ENCODE measurements at regions not wholly inside any gene's neighbourhood (a gene's known extent, or its start where the extent isn't known, plus 50 kb on each side); places are given as distances from the start of the nearest gene placed in this dataset.
"Not testable (repeated sequence)": the region's sequence is repeated elsewhere in the genome, so short reads cannot be mapped to it uniquely, and the experiment has no call there.

GRCh38 chr4:49140351-49140750, 154.3 kb downstream of the CWH43 start:
- H3K27ac Mint-ChIP-seq; ATAC-seq (replicated peaks): not testable (repeated sequence)
- H3K9me3 Mint-ChIP-seq, result peaks cover 39 to 49% of the 10 kb centered on the region in 2 donors

DNA sequence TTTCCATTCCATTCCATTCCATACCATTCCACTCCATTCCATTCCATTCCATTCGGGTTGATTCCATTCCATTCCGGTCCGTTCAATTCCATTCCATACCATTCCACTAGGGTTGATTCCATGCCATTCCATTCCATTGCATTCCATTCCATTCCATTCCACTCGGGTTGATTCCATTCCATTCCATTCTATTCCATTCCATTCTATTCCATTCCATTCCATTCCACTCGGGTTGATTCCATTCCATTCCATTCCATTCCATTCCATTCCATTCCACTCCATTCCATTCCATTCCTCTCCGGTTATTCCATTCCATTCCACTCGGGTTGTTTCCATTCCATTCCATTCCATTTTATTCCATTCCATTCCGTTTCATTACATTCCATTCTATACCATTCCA, 155.9 kb downstream of the CWH43 start:
- not testable (repeated sequence) for ATAC-seq (replicated peaks); H3K27me3 Mint-ChIP-seq; DNase-seq; H3K4me3 Mint-ChIP-seq; H3K4me1 Mint-ChIP-seq; H3K27ac Mint-ChIP-seq
- Mint-ChIP-seq H3K36me3 (peaks cover 22 to 39% of the 10 kb centered on the region in 2 donors), H3K9me3 (peaks cover 46 to 56% of the 10 kb centered on the region in 2 donors)

More at GRCh38 chr4:49140351-49140750, 154.3 kb downstream of the CWH43 start:
- H3K27me3 Mint-ChIP-seq, H3K4me3 Mint-ChIP-seq, DNase-seq, H3K4me1 Mint-ChIP-seq: not testable (repeated sequence)
- peaks cover 22 to 37% of the 10 kb centered on the region in 2 donors for H3K36me3 Mint-ChIP-seq

GRCh38 chr4:49147143-49147542, 161.1 kb downstream of the CWH43 start:
- not testable (repeated sequence) for H3K27ac Mint-ChIP-seq, DNase-seq, H3K4me3 Mint-ChIP-seq, H3K27me3 Mint-ChIP-seq, H3K4me1 Mint-ChIP-seq
- Mint-ChIP-seq H3K36me3 (peaks cover 32 to 45% of the 10 kb centered on the region in 2 donors), H3K9me3 (peaks cover 62 to 65% of the 10 kb centered on the region in 2 donors)
- peak; percentile 46 to 56 for ATAC-seq (replicated peaks)

- not testable (repeated sequence) for H3K4me1 Mint-ChIP-seq; H3K4me3 Mint-ChIP-seq; ATAC-seq (replicated peaks); H3K27me3 Mint-ChIP-seq; DNase-seq; H3K27ac Mint-ChIP-seq
- H3K36me3 Mint-ChIP-seq, result peaks cover 32 to 45% of the 10 kb centered on the region in 2 donors
- peaks cover 62 to 70% of the 10 kb centered on the region in 2 donors for H3K9me3 Mint-ChIP-seq
Observed at GRCh38 chr4:49147596-49147995, 161.5 kb downstream of the CWH43 start.

DNA sequence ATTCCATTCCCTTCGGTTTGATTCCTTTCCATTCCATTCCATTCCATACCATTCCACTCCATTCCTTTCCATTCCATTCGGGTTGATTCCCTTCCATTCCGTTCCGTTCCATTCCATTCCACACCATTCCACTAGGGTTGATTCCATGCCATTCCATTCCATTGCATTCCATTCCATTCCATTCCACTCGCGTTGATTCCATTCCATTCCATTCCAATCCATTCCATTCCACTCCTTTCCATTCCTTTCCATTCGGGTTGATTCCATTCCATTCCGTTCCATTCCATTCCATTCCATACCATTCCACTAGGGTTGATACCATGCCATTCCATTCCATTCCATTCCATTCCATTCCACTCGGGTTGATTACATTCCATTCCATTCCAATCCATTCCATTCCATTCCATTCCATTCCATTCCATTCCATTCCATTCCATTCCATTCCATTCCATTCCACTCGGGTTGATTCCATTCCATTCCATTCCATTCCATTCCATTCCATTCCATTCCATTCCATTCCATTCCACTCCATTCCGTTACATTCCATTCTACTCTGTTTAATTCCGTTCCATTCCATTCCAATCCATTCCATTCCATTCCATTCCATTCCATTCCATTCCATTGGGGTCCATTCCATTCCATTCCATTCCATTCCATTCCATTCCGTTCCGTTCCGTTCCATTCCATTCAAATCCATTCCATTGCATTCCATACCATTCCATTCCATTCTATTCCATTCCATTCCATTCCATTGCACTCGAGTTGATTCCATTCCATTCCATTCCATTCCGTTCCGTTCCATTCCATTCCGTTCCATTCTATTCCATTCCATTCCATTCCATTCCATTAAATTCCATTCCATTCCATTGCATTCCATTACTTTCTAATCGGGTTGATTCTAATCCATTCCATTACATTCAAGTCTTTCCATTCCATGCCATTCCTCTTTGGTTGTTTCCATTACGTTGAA, 163.2 kb downstream of the CWH43 start:
- not testable (repeated sequence) for DNase-seq, H3K27ac Mint-ChIP-seq, H3K27me3 Mint-ChIP-seq, H3K4me3 Mint-ChIP-seq, H3K4me1 Mint-ChIP-seq
- peaks cover 38 to 47% of the 10 kb centered on the region in 2 donors for H3K36me3 Mint-ChIP-seq
- peak; percentile 76 to 82 for ATAC-seq (replicated peaks)
- peaks cover 59 to 72% of the 10 kb centered on the region in 2 donors for H3K9me3 Mint-ChIP-seq

DNA sequence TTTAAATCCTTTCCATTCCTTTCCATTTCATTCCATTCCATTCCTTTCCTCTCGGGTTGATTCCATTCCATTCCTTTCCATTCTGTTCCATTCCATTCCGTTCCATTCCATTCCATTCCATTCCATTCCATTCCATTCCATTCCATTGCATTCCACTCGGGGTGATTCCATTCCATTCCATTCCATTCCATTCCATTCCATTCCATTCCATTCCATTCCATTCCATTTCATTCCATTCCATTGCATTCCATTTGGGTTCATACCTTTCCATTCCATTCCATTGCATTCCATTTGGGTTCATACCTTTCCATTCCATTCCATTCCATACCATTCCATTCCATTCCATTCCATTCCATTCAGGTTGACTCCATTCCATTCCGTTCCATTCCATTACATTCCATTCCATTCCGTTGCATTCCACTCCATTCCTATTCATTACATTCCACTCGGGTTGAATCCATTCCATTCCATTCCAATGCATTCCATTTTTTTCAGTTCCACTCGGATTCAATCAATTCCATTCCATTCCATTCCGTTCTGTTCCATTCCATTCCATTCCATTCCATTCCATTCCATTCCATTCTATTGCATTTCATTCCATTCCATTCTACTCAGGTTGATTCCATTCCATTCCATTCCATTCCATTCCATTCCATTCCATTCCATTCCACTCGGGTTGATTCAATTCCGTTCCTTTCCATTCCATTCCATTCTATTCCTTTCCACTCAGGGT, 164.4 kb downstream of the CWH43 start:
- not testable (repeated sequence) for H3K4me1 Mint-ChIP-seq; H3K4me3 Mint-ChIP-seq; H3K27me3 Mint-ChIP-seq; ATAC-seq (replicated peaks); H3K27ac Mint-ChIP-seq; DNase-seq
- H3K9me3 Mint-ChIP-seq, result peaks cover 63 to 76% of the 10 kb centered on the region in 2 donors
- H3K36me3 Mint-ChIP-seq, result peaks cover 41 to 52% of the 10 kb centered on the region in 2 donors

- H3K27ac Mint-ChIP-seq; H3K27me3 Mint-ChIP-seq; H3K4me3 Mint-ChIP-seq; DNase-seq; H3K4me1 Mint-ChIP-seq; ATAC-seq (replicated peaks): not testable (repeated sequence)
- Mint-ChIP-seq H3K36me3 (peaks cover 43 to 52% of the 10 kb centered on the region in 2 donors), H3K9me3 (peaks cover 56 to 68% of the 10 kb centered on the region in 2 donors)
Observed at GRCh38 chr4:49153011-49153410, 166.9 kb downstream of the CWH43 start.

DNA sequence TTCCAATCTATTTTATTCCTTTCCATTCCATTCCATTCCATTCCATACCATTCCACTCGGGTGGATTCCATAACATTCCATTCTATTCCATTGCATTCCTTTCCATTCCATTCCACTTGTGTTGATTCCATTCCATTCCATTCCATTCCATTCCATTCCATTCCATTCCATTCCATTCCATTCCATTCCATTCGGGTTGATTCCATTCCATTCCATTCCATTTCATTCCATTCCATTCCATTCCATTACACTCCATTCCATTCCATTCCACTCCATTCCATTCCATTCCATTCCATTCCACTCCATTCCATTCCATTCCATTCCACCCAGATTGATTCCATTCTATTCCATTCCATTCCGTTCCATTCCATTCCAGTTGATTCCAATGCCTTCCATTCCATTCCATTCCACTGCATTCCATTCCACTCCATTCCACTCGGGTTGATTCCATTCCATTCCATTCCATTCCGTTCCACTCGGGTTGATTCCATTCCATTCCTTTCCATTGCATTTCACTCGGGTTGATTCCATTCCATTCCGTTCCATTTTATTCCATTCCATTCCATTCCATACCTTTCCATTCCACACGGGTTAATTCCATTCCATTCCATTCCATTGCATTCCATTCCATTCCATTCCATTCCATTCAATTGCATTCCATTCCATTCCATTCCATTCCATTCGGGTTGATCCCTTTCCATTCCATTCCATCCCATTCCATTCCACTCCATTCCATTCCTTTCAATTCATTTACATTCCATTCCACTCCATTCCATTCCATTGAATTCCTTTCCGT, 168.4 kb downstream of the CWH43 start:
- peak in 1 of 2 donors; percentile 55 for ATAC-seq (replicated peaks)
- H3K9me3 Mint-ChIP-seq, result peaks cover 47 to 58% of the 10 kb centered on the region in 2 donors
- not testable (repeated sequence) for H3K4me3 Mint-ChIP-seq, H3K27ac Mint-ChIP-seq, H3K4me1 Mint-ChIP-seq, DNase-seq, H3K27me3 Mint-ChIP-seq
- peaks cover 38 to 46% of the 10 kb centered on the region in 2 donors for H3K36me3 Mint-ChIP-seq

- DNase-seq; H3K4me3 Mint-ChIP-seq; H3K27me3 Mint-ChIP-seq; ATAC-seq (replicated peaks); H3K27ac Mint-ChIP-seq; H3K4me1 Mint-ChIP-seq: not testable (repeated sequence)
- peaks cover 41 to 53% of the 10 kb centered on the region in 2 donors for H3K9me3 Mint-ChIP-seq
- H3K36me3 Mint-ChIP-seq, result peaks cover 34 to 41% of the 10 kb centered on the region in 2 donors
Observed at GRCh38 chr4:49155270-49155669, 169.2 kb downstream of the CWH43 start.

DNA sequence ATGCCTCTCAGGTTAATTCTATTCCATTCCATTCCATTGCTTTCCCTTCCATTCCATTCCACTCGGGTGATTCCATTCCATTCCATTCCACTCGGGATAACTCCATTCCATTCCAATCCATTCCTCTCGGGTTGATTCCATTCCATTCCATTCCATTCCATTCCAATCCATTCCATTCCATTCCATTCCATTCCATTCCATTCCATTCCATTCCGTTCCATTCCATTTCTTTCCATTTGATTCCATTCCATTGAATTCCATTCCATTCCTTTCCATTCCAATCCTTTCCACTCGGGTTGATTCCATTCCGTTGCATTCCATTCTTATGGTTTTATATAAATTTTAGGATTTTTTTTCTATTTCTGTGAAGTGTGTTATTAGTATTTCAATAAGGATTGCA, 170.2 kb downstream of the CWH43 start:
- H3K27ac Mint-ChIP-seq; H3K27me3 Mint-ChIP-seq; H3K4me1 Mint-ChIP-seq; DNase-seq; H3K4me3 Mint-ChIP-seq; ATAC-seq (replicated peaks): not testable (repeated sequence)
- H3K36me3 Mint-ChIP-seq, result peaks cover 27 to 33% of the 10 kb centered on the region in 2 donors
- H3K9me3 Mint-ChIP-seq, result peaks cover 34 to 44% of the 10 kb centered on the region in 2 donors

GRCh38 chr4:49157630-49158029, 171.6 kb downstream of the CWH43 start:
- not testable (repeated sequence) for H3K4me3 Mint-ChIP-seq; DNase-seq; H3K27me3 Mint-ChIP-seq; ATAC-seq (replicated peaks); H3K4me1 Mint-ChIP-seq; H3K27ac Mint-ChIP-seq
- H3K9me3 Mint-ChIP-seq, result peaks cover 34 to 39% of the 10 kb centered on the region in 2 donors
- H3K36me3 Mint-ChIP-seq, result peaks cover 27 to 33% of the 10 kb centered on the region in 2 donors

DNA sequence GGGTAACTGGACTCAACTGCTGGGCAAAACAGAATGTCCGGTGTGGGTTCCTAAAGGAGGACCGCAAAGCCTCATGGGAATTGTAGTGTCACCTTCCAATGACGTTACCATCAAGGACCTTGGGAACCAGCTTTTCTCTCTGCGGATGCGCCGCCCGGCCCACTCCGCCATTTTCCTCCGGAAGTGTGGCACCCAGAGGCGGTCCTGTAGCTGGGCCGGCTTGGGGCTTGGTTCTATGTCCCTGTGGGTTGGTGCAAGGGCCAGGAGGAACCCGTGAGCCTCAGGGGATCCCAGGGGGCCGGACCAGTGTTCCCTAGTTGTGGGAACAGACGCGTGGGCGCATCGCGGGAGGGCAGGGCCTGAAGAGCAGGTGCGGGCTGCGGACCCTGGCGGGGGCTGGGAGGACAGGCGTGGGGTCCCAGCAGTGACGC, 175.1 kb downstream of the CWH43 start:
- not testable (repeated sequence) for H3K9me3 Mint-ChIP-seq; H3K4me3 Mint-ChIP-seq; DNase-seq; H3K27ac Mint-ChIP-seq; H3K36me3 Mint-ChIP-seq; ATAC-seq (replicated peaks); H3K4me1 Mint-ChIP-seq; H3K27me3 Mint-ChIP-seq

- H3K4me3 Mint-ChIP-seq; ATAC-seq (replicated peaks); H3K36me3 Mint-ChIP-seq; H3K27me3 Mint-ChIP-seq; H3K27ac Mint-ChIP-seq; H3K4me1 Mint-ChIP-seq; H3K9me3 Mint-ChIP-seq; DNase-seq: not testable (repeated sequence)
Observed at GRCh38 chr4:49164916-49165315, 178.8 kb downstream of the CWH43 start.

DNA sequence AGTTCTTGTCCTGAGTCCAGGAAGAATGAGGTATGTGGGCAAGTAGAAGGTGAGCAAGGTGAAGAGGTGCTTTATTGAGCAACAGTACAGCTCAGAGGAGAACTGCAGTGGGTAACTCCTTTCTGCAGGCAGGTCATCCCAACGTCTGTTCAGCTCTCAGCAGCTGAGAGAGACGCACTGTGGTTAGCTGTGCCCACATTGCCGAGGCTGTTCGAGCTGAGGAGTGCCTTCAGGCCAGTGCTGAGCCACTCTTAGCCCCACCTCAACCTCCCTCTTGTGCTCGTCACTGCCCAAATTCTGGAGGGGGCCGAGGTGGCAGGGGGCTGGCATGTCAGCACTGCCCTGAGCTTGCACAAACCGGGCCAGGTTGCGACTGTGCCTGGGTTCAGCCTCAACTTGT, 191.8 kb downstream of the CWH43 start:
- ATAC-seq (replicated peaks); DNase-seq; H3K27me3 Mint-ChIP-seq; H3K4me1 Mint-ChIP-seq; H3K9me3 Mint-ChIP-seq; H3K36me3 Mint-ChIP-seq; H3K4me3 Mint-ChIP-seq; H3K27ac Mint-ChIP-seq: not testable (repeated sequence)

Data from stimulated activated naive B cell treated with anti-CD40 and anti-IgM and Interleukin-4, amounts not matched to agents 10 μg/mL and 1 μg/mL and 100 μg/mL, for 72 hours (primary cell).